K562 (cell line): ENCODE measurements at regions not wholly inside any gene's neighbourhood (a gene's known extent, or its start where the extent isn't known, plus 50 kb on each side); places are given as distances from the start of the nearest gene placed in this dataset.

ENCODE experiments used
- CBFB ChIP-seq: sonication (generic); formaldehyde crosslinking; IDR thresholded peaks from 2 replicates; pipeline ENCODE4 v1.4.0; 2020; ENCODE audit warnings: mild to moderate bottlenecking, missing genetic modification reagents
- CHD4 ChIP-seq: fragments of 200-600 bp; sonication (generic); IDR thresholded peaks from 3 replicates; pipeline ENCODE4 v1.6.1; 2012; ENCODE audit warnings: low read depth, mild to moderate bottlenecking, mixed read lengths, low read length, inconsistent platforms; ENCODE audit not compliant: insufficient read depth, insufficient replicate concordance, poor library complexity, severe bottlenecking
- GABPA ChIP-seq: fragments of 200-800 bp; sonication (Bioruptor generic); conservative IDR thresholded peaks from 2 replicates; pipeline ENCODE4 v1.6.1; 2016; ENCODE audit warnings: low read depth, missing genetic modification characterization, missing compliant biosample characterization
- KHSRP ChIP-seq: fragments of 450-650 bp; IDR thresholded peaks from 2 replicates; pipeline ENCODE4 v1.6.1; 2017
- KLF16 ChIP-seq: IDR thresholded peaks from 2 replicates; pipeline ENCODE4 v1.6.1; 2016; ENCODE audit warnings: antibody characterized with exemption
- MEIS2 ChIP-seq: fragments of 450-650 bp; IDR thresholded peaks from 2 replicates; pipeline ENCODE4 v1.6.1; 2014; ENCODE audit warnings: mild to moderate bottlenecking; ENCODE audit not compliant: partially characterized antibody
- SMARCC2 ChIP-seq: fragments of 450-650 bp; IDR thresholded peaks from 2 replicates; pipeline ENCODE4 v1.6.1; 2017; ENCODE audit warnings: antibody characterized with exemption, moderate library complexity, mild to moderate bottlenecking, low read depth
- SRSF1 ChIP-seq: fragments of 200-400 bp; formaldehyde crosslinking; IDR thresholded peaks from 2 replicates; pipeline ENCODE4 v1.6.1; 2017; ENCODE audit warnings: mild to moderate bottlenecking, low read depth, low read length, moderate library complexity
- THRB ChIP-seq: fragments of 450-650 bp; formaldehyde crosslinking; conservative IDR thresholded peaks from 2 replicates; pipeline ENCODE4 v1.4.0; 2022; ENCODE audit warnings: mild to moderate bottlenecking, missing genetic modification characterization
- ZNF121 ChIP-seq: sonication (generic); formaldehyde crosslinking; conservative IDR thresholded peaks from 2 replicates; pipeline ENCODE4 v1.8.0; 2022; ENCODE audit warnings: missing genetic modification reagents
- ZNF146 ChIP-seq: IDR thresholded peaks from one replicate; pipeline ENCODE4 v1.6.1; 2018; ENCODE audit warnings: missing compliant biosample characterization; ENCODE audit not compliant: unreplicated experiment
- ZNF436 ChIP-seq: fragments of 250-450, 450-650 bp; sonication (Bioruptor Pico); formaldehyde crosslinking; IDR thresholded peaks from 2 replicates; pipeline ENCODE4 v1.7.0; 2020; ENCODE audit warnings: mild to moderate bottlenecking
- TF ChIP-seq, protein P1 (sequence below), 2 experiments: fragments of 450-650 bp; IDR thresholded peaks; 2 replicates each; pipeline ENCODE4 v1.6.1; 2018; ENCODE audit warnings: mild to moderate bottlenecking in 2 of 2, low read depth in 1 of 2; ENCODE audit not compliant: partially characterized antibody in 2 of 2
- TF ChIP-seq, protein P2 (sequence below): sonication (generic); formaldehyde crosslinking; IDR thresholded peaks from 2 replicates; pipeline ENCODE4 v1.9.0; 2022; ENCODE audit warnings: mild to moderate bottlenecking, missing genetic modification reagents
- TF ChIP-seq, protein P3 (sequence below): fragments of 150-350 bp; IDR thresholded peaks from 2 replicates; pipeline ENCODE4 v1.6.1; 2014; ENCODE audit warnings: low read depth, mild to moderate bottlenecking, low read length, borderline replicate concordance
- TF ChIP-seq, protein P4 (sequence below): sonication (generic); formaldehyde crosslinking; IDR thresholded peaks from 2 replicates; pipeline ENCODE4 v1.4.0; 2020; ENCODE audit warnings: mild to moderate bottlenecking, missing genetic modification reagents

GRCh38 chr1:9453375-9453774, 85.9 kb upstream of the SLC25A33 start (continued):
- TF ChIP-seq, protein P1, sequence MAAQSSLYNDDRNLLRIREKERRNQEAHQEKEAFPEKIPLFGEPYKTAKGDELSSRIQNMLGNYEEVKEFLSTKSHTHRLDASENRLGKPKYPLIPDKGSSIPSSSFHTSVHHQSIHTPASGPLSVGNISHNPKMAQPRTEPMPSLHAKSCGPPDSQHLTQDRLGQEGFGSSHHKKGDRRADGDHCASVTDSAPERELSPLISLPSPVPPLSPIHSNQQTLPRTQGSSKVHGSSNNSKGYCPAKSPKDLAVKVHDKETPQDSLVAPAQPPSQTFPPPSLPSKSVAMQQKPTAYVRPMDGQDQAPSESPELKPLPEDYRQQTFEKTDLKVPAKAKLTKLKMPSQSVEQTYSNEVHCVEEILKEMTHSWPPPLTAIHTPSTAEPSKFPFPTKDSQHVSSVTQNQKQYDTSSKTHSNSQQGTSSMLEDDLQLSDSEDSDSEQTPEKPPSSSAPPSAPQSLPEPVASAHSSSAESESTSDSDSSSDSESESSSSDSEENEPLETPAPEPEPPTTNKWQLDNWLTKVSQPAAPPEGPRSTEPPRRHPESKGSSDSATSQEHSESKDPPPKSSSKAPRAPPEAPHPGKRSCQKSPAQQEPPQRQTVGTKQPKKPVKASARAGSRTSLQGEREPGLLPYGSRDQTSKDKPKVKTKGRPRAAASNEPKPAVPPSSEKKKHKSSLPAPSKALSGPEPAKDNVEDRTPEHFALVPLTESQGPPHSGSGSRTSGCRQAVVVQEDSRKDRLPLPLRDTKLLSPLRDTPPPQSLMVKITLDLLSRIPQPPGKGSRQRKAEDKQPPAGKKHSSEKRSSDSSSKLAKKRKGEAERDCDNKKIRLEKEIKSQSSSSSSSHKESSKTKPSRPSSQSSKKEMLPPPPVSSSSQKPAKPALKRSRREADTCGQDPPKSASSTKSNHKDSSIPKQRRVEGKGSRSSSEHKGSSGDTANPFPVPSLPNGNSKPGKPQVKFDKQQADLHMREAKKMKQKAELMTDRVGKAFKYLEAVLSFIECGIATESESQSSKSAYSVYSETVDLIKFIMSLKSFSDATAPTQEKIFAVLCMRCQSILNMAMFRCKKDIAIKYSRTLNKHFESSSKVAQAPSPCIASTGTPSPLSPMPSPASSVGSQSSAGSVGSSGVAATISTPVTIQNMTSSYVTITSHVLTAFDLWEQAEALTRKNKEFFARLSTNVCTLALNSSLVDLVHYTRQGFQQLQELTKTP (IDR thresholded peaks at IDR 0.05; ENCODE audit: low read depth in 1 of 2, partially characterized antibody in 2 of 2), result no peak
- TF ChIP-seq SRSF1 (no peak), CHD4 (no peak), CBFB (0 out of 2 replicates have a peak, but pooled peaks have one; percentile 14), SMARCC2 (no peak), ZNF436 (no peak), MEIS2 (no peak), ZNF146 (CRISPR knock-in tag) (no peak), GABPA (tag) (no peak), ZNF121 (CRISPR knock-in tag) (no peak), KLF16 (no peak), THRB (CRISPR knock-in tag) (no peak), KHSRP (no peak)
- TF ChIP-seq, protein P2, sequence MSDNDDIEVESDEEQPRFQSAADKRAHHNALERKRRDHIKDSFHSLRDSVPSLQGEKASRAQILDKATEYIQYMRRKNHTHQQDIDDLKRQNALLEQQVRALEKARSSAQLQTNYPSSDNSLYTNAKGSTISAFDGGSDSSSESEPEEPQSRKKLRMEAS (CRISPR knock-in tag), result peak; percentile 37; the same call in 1 of the 2 replicates
- TF ChIP-seq, protein P3, sequence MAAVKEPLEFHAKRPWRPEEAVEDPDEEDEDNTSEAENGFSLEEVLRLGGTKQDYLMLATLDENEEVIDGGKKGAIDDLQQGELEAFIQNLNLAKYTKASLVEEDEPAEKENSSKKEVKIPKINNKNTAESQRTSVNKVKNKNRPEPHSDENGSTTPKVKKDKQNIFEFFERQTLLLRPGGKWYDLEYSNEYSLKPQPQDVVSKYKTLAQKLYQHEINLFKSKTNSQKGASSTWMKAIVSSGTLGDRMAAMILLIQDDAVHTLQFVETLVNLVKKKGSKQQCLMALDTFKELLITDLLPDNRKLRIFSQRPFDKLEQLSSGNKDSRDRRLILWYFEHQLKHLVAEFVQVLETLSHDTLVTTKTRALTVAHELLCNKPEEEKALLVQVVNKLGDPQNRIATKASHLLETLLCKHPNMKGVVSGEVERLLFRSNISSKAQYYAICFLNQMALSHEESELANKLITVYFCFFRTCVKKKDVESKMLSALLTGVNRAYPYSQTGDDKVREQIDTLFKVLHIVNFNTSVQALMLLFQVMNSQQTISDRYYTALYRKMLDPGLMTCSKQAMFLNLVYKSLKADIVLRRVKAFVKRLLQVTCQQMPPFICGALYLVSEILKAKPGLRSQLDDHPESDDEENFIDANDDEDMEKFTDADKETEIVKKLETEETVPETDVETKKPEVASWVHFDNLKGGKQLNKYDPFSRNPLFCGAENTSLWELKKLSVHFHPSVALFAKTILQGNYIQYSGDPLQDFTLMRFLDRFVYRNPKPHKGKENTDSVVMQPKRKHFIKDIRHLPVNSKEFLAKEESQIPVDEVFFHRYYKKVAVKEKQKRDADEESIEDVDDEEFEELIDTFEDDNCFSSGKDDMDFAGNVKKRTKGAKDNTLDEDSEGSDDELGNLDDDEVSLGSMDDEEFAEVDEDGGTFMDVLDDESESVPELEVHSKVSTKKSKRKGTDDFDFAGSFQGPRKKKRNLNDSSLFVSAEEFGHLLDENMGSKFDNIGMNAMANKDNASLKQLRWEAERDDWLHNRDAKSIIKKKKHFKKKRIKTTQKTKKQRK, result no peak
- TF ChIP-seq, protein P4, sequence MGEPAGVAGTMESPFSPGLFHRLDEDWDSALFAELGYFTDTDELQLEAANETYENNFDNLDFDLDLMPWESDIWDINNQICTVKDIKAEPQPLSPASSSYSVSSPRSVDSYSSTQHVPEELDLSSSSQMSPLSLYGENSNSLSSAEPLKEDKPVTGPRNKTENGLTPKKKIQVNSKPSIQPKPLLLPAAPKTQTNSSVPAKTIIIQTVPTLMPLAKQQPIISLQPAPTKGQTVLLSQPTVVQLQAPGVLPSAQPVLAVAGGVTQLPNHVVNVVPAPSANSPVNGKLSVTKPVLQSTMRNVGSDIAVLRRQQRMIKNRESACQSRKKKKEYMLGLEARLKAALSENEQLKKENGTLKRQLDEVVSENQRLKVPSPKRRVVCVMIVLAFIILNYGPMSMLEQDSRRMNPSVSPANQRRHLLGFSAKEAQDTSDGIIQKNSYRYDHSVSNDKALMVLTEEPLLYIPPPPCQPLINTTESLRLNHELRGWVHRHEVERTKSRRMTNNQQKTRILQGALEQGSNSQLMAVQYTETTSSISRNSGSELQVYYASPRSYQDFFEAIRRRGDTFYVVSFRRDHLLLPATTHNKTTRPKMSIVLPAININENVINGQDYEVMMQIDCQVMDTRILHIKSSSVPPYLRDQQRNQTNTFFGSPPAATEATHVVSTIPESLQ (CRISPR knock-in tag), result no peak
